ENCODE measurements at regions not wholly inside any gene's neighbourhood (a gene's known extent, or its start where the extent isn't known, plus 50 kb on each side); places are given as distances from the start of the nearest gene placed in this dataset.

DNA sequence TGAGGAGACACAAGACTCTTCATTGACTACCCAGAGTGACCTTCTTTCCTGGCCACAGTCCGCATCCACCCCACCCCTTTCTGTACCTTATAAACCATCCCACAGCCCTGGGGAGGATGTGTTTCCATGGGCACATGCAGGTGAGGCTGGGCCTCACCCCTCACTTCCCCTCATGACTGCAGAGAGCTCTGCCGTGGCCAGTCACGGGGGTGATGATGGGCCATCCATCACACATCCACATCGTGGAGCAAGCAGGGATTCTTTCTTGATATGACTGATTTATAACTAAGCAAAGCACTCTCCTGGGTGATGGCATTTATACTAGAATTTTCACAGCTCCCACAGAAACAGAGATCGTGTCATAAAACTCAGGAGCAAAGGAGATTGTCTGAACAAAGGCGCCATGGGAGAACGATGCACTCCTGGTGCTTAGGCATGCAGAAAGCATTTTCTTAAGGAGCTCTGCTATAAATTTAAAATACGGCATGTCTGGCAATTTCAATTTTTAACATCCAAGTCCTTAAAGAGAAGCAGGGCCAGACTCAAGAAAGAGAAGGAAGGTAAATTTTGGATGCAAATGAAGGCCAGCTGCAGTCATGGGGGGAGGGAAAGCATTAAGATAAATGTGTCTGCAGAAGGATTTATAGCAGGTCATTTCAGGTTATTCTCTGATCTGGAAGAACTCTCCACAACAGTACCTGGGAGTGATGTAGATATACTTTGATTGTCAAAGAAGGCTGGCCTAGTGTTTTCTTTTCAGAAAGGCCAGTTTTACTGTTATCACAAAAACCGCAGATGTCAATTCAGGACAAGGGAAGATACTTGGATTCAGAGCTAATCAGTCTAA is 777.0 kb downstream of the C6orf118 start:
- no peak overlapping the region for H3K4me3 Mint-ChIP-seq

DNA sequence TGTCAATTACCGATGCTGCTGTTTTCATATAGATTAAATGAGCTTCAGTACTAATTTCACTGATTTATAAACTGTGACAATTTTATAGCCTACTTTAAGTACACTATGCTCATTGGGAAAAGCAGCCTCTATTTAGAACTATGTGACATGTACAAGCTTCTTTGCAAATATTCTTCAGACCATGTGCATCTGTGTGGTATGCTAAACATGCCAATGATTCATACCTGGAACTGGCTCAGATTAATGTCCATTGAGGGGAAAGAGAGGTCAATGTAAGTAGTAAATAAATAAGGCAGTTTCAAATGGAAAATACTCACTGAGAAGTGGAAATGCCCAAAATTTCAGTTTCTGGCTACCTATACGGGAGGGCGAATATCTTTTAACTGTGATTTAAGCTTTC is 777.7 kb downstream of the C6orf118 start:
- no peaks in the 10 kb centered on the region for H3K4me1 Mint-ChIP-seq
- no peak overlapping the region for H3K4me3 Mint-ChIP-seq
- DNase-seq (no peak), ATAC-seq (no peak)
- H3K27ac Mint-ChIP-seq = no peak overlapping the region
- H3K36me3 Mint-ChIP-seq (ENCODE audit: low read depth) = no peaks in the 10 kb centered on the region
- peaks cover 2% of the 10 kb centered on the region for H3K9me3 Mint-ChIP-seq
- no peaks in the 10 kb centered on the region for H3K27me3 Mint-ChIP-seq

More for the DNA sequence above, 777.0 kb downstream of the C6orf118 start:
- no peaks in the 10 kb centered on the region for H3K27me3 Mint-ChIP-seq
- DNase-seq = no peak
- H3K36me3 Mint-ChIP-seq (ENCODE audit: low read depth) = no peaks in the 10 kb centered on the region
- H3K9me3 Mint-ChIP-seq = peaks cover 6% of the 10 kb centered on the region
- H3K27ac Mint-ChIP-seq = no peak overlapping the region
- H3K4me1 Mint-ChIP-seq = no peaks in the 10 kb centered on the region
- ATAC-seq = no peak

DNA sequence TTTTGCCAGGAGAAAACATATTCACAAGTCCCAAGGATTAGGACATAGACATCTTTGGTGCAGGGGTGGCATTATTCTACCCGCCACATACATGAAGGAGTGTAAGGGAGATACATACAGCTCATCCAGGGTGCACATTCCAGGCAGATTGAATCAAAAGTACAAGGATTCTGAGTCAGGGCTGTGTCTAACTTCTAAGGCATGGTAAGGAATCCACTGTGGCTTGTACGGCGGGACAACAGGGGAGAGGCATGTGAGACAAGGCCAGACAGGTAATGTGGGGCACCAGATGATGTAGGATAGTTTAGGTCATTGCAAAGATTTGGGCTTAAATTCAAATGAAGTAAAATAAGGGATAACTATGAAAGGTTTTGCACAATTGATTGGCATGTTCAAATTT is 780.9 kb downstream of the C6orf118 start:
- H3K4me1 Mint-ChIP-seq = no peaks in the 10 kb centered on the region
- no peaks in the 10 kb centered on the region for H3K36me3 Mint-ChIP-seq (ENCODE audit: low read depth)
- H3K27me3 Mint-ChIP-seq = no peaks in the 10 kb centered on the region
- ATAC-seq = no peak
- H3K9me3 Mint-ChIP-seq = no peaks in the 10 kb centered on the region
- DNase-seq = no peak
- H3K4me3 Mint-ChIP-seq = no peak overlapping the region
- H3K27ac Mint-ChIP-seq = no peak overlapping the region

DNA sequence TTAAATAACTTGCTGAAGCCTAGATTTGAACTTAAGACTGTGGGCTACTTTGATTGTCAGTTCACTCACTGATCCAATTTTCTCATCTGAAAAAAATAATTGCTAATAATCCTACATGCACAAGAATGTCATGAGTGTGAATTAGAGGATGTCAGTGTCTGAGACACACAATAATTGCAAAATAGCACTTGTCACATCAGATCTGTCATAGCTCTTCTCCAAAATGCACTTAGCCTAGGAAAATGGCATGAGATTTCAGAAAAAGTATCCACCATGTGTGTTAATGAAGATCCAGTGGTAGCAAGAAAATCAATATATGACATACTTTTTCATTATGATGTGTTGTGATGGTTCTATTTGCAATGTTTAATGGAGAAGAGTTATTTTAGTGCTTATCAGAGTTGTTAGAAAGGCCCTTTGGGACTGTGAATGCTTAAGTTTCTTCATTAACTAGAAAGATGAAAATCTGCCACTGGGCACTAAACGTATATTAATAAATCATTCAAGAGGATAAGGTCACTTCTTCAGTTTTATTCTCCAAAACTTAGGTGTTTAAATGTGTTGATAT is 786.2 kb downstream of the C6orf118 start:
- Mint-ChIP-seq H3K4me1 (no peaks in the 10 kb centered on the region), H3K27ac (no peak overlapping the region), H3K27me3 (no peaks in the 10 kb centered on the region)

DNA sequence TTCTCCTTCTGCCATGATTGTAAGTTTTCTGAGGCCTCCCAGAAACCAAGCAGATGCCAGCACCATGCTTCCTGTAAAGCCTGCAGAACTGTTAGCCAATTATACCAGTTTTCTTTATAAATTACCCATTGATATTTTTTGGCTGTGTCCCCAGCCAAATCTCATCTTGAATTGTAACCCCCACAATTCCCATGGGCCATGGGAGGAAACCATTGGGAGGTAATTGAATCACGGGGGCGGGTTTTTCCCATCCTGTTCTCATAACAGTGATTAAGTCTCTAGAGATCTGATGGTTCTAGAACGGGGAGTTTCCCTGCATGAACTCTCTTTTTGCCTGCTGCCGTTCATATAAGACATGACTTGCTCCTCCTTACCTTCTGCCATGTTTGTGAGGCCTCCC is 788.5 kb downstream of the C6orf118 start:
- Mint-ChIP-seq H3K4me3 (no peak overlapping the region), H3K9me3 (peaks cover 18% of the 10 kb centered on the region), H3K27ac (no peak overlapping the region), H3K36me3 (ENCODE audit: low read depth) (no peaks in the 10 kb centered on the region), H3K4me1 (no peaks in the 10 kb centered on the region), H3K27me3 (no peaks in the 10 kb centered on the region)
- no peak for DNase-seq
- ATAC-seq = no peak

More for the DNA sequence above, 786.2 kb downstream of the C6orf118 start:
- no peak for DNase-seq
- ATAC-seq = no peak
- Mint-ChIP-seq H3K36me3 (ENCODE audit: low read depth) (no peaks in the 10 kb centered on the region), H3K4me3 (no peak overlapping the region), H3K9me3 (peaks cover 15% of the 10 kb centered on the region)

DNA sequence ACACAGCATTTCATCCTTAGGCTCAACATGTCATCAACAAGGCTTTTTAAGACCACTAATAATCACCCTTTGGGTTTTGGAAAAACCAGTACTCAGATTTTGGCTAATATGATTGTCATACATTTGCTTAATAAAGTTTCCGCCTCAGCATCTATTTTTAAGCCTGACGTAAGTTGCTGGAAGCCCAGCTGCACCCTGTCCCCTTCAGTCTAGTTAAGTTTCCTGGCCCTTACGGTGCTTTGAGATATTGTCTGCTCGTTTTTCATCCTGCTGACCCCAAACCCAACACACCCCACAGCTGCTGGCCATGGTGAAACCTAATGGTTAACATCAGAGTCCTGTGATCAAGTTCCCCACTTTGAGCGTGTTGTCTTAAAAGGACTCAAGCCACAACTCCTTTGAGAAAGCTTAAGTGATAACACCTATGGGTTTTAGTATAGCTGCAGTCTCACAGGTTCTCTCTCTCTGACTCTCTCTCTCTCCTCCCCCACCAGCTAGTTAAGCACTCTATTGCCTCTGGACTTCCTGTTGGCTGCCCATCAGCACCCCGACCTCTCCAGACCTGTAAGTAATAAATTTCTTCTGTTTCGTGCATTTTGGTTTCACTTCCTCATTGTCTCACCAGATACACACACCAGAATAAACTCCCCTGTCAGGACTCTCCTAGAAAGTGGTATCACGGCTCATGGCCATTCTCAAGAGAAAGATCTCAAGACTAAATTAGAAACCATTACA is 802.0 kb downstream of the C6orf118 start:
- ATAC-seq (no peak), DNase-seq (no peak)
- Mint-ChIP-seq H3K27ac (no peak overlapping the region), H3K4me3 (no peak overlapping the region), H3K27me3 (no peaks in the 10 kb centered on the region), H3K9me3 (peaks cover 18% of the 10 kb centered on the region), H3K36me3 (ENCODE audit: low read depth) (no peaks in the 10 kb centered on the region), H3K4me1 (no peaks in the 10 kb centered on the region)

DNA sequence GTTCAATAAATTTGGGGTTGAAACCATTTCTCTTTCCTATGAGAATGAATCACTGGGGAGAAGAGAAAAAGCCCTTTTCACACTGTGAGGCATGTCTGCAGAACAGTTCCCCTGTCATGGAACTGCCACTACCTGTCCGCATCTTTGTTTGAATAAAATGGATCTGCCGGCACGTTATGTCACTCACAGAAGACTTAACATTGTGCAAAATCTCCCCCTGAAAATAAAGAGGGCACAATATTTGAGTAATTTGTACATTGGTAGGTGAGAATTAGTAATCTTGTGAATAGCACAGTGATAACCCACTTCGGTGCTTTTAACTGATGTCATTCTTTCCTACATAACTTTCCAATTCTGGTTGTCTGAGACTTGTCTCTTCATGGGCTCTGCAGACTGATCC is 804.0 kb downstream of the C6orf118 start:
- DNase-seq (no peak), ATAC-seq (no peak)
- no peak overlapping the region for H3K27ac Mint-ChIP-seq
- no peaks in the 10 kb centered on the region for H3K36me3 Mint-ChIP-seq (ENCODE audit: low read depth)
- H3K27me3 Mint-ChIP-seq = no peaks in the 10 kb centered on the region
- peaks cover 14% of the 10 kb centered on the region for H3K9me3 Mint-ChIP-seq
- no peaks in the 10 kb centered on the region for H3K4me1 Mint-ChIP-seq
- no peak overlapping the region for H3K4me3 Mint-ChIP-seq

DNA sequence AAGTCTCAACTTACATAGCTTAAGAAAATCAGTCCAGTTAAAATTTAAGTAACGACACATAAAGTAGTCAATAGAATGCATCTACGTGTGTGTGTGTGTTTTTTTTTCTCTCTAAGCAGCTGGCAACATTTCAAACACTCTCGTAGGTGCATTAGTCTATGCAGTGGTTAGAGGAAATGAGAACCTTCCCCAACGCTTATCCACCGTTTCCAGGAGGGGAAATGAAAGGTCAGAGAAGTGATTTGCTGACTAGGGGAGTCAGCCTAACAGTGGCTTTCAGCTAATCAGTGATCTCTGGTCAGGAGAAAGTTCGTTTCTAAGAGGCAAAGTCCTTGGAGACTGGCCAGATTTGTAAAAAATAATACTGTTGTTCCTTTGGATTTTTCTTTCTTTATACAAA is 806.6 kb downstream of the C6orf118 start:
- DNase-seq (no peak), ATAC-seq (no peak)
- H3K27me3 Mint-ChIP-seq = no peaks in the 10 kb centered on the region
- peaks cover 14% of the 10 kb centered on the region for H3K9me3 Mint-ChIP-seq
- no peaks in the 10 kb centered on the region for H3K4me1 Mint-ChIP-seq
- H3K4me3 Mint-ChIP-seq = no peak overlapping the region
- no peak overlapping the region for H3K27ac Mint-ChIP-seq
- no peaks in the 10 kb centered on the region for H3K36me3 Mint-ChIP-seq (ENCODE audit: low read depth)

DNA sequence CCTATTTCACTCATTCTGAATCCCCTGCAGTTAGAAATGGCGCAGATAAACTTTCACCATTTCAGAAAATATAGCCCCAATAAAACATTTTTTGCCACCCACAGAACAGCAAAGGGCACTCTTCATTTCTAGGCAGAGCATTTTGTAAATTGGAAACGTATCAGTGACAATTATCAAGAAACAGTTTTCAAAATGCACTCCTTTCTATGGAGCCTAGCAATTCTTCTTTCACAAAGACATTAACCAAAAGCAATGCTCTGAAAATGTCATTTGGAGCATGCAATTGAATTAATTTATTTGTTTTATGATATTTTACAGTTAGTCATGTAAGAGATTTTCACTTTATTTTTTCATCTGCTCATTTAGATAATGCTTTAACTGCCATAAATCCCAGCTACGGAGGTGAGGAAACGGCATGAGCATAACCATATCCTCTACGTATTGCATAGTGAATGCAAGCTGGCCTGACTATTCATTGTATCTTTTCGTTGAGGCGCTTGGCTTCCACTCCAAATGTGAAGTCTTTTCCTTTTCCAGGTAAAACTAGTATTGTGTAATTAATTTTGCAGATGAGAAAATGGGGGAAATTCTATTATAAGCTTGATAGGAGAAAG is 813.4 kb downstream of the C6orf118 start:
- Mint-ChIP-seq H3K4me3 (no peak overlapping the region), H3K4me1 (no peaks in the 10 kb centered on the region), H3K9me3 (peaks cover 16% of the 10 kb centered on the region), H3K36me3 (ENCODE audit: low read depth) (no peaks in the 10 kb centered on the region), H3K27me3 (no peaks in the 10 kb centered on the region), H3K27ac (no peak overlapping the region)
- no peak for ATAC-seq
- no peak for DNase-seq

DNA sequence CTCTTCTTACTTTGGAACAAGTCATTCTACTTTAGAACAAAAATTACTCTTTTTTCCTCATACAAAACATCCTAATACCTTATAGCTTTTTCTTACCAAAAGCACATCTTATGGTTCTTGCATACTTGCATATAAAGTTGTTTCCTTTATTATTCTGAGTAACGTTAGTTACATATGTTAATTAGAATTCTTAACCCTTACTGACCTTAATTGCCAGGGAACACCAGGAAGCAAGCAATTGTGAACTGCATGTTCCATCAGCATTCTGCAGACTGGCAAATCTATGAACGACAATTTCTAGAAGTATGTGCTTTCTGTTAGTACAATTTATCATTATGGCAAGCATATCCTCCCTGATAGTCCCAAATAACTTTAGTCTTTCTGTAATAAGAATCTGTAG is 831.0 kb downstream of the C6orf118 start:
- Mint-ChIP-seq H3K4me3 (no peak overlapping the region), H3K36me3 (ENCODE audit: low read depth) (no peaks in the 10 kb centered on the region), H3K27ac (no peak overlapping the region), H3K4me1 (no peaks in the 10 kb centered on the region), H3K9me3 (peaks cover 6% of the 10 kb centered on the region), H3K27me3 (no peaks in the 10 kb centered on the region)
- ATAC-seq = no peak
- DNase-seq = no peak

DNA sequence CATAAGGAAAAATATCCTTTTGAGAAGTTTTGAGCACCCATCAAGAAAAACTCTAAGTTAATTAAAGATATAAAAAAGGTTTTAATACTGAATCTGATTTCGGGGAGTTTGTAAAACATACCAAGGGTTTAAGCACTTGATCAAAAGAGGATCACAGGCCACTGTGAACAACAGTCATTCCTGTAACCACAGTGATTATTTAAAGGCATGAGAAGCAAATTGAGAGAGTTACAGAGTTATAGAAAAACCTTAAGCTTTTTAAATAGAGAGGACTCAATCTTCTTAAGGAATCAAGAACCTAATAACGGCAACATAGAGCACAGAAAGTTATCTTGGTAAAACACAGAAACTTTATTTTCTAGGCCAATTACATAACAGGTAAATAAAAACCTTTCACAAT is 831.6 kb downstream of the C6orf118 start:
- peaks cover 6% of the 10 kb centered on the region for H3K9me3 Mint-ChIP-seq
- H3K27ac Mint-ChIP-seq = no peak overlapping the region
- H3K27me3 Mint-ChIP-seq = no peaks in the 10 kb centered on the region
- H3K4me3 Mint-ChIP-seq = no peak overlapping the region
- H3K36me3 Mint-ChIP-seq (ENCODE audit: low read depth) = no peaks in the 10 kb centered on the region
- DNase-seq (no peak), ATAC-seq (no peak)
- no peaks in the 10 kb centered on the region for H3K4me1 Mint-ChIP-seq

DNA sequence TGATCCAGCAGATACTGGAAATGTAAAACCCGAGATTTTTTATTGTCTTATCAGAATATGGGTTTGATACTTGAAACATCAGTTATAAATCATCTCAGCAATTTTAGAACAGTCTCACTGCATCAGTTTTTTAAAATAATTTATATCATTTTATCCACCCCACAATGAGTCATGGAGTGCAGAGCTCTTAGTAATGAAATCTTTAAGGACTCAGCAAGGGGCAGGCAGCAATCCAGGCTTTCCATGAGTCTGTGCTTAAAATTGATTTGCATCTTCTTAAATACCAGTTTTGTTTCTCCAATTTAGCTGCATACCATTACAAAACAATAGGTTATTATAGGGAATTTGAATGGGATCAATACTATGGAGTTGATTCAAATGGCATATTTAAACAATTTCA is 832.3 kb downstream of the C6orf118 start:
- ATAC-seq (no peak), DNase-seq (no peak)
- Mint-ChIP-seq H3K36me3 (ENCODE audit: low read depth) (no peaks in the 10 kb centered on the region), H3K4me3 (no peak overlapping the region), H3K4me1 (no peaks in the 10 kb centered on the region), H3K9me3 (peaks cover 6% of the 10 kb centered on the region), H3K27me3 (no peaks in the 10 kb centered on the region), H3K27ac (no peak overlapping the region)

DNA sequence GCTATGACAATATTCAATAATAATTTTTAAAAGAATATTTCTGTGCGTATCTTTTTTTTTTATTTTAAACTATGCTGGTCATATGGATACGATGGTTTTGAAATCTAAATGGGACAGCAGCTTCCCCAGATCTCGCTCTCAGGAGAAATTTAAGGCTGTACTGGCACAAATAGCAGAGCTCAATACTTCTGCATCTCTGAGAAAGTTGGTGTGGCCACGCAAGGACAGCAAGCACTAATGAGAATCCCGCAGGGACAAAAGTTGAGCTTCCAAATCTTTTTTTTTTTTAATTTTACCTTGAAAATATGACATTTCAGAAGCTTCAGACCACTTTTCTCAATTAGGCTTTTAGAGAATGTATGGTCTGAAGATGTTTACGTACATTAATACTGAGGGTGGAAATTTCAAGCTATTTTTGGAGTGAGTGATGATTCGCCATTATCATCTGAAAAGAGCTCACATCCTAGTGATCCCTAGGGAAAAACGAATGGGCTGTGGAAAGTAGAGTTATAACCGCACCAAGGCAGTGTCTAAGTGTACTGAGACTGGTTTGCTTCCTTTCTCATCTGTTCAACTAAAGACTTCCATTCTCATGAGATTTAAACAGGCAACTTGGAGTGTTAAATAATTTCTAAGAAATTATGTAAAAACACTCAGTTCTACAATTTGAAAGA is 840.0 kb downstream of the C6orf118 start:
- Mint-ChIP-seq H3K27me3 (no peaks in the 10 kb centered on the region), H3K4me1 (no peaks in the 10 kb centered on the region), H3K9me3 (peaks cover 9% of the 10 kb centered on the region), H3K36me3 (ENCODE audit: low read depth) (no peaks in the 10 kb centered on the region), H3K27ac (no peak overlapping the region), H3K4me3 (no peak overlapping the region)
- ATAC-seq (no peak), DNase-seq (no peak)

DNA sequence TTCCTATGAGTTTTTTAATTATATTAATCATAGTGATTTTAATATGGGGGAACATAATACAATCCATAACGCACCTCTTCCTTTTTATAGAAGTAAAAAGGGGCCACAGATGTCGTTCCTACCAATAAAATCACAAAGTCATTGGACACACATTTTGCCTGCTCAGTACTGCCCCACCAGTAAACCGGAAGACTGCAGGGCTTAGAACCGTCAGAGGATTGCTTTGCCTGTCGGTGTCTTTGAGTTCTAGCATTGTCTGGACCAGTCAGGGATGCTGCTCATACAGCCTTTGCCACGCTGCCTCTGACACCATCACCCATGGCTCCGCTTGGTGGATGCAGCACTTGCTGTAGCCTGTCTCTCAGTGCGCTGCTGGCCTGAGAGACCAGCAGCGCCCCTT is 853.6 kb downstream of the C6orf118 start:
- DNase-seq (no peak), ATAC-seq (no peak)
- Mint-ChIP-seq H3K27me3 (no peaks in the 10 kb centered on the region), H3K27ac (no peak overlapping the region), H3K36me3 (ENCODE audit: low read depth) (no peaks in the 10 kb centered on the region), H3K4me3 (no peak overlapping the region), H3K9me3 (no peaks in the 10 kb centered on the region), H3K4me1 (no peaks in the 10 kb centered on the region)

Data from activated naive CD8-positive, alpha-beta T cell treated with anti-CD3 and anti-CD28 coated beads, Interleukin-2, amount 50 U/mL, for 24 hours (primary cell).